Thymus (tissue), 11 donors: ENCODE measurements at regions not wholly inside any gene's neighbourhood (a gene's known extent, or its start where the extent isn't known, plus 50 kb on each side); places are given as distances from the start of the nearest gene placed in this dataset.
"Not testable (repeated sequence)": the region's sequence is repeated elsewhere in the genome, so short reads cannot be mapped to it uniquely, and the experiment has no call there.

Experiments
- DNase-seq, 9 donors: peaks; one replicate each; pipeline ENCODE4 v3.0.0-alpha.2; 2013; ENCODE audit warnings: low spot score in 9 of 9, low read depth in 6 of 9, missing footprints in 1 of 9
- H3K27ac ChIP-seq, 2 donors: one replicate each; pipeline ENCODE4 v1.5.1; 2013; ENCODE audit warnings: control low read depth in 1 of 2, low read depth in 1 of 2, low read length in 1 of 2, mild to moderate bottlenecking in 1 of 2, moderate library complexity in 1 of 2
- H3K27me3 ChIP-seq, 2 donors: one replicate each; pipeline ENCODE4 v1.5.1; 2013; ENCODE audit warnings: low read length in 1 of 2; ENCODE audit not compliant: control insufficient read depth in 2 of 2, insufficient read depth in 1 of 2
- H3K36me3 ChIP-seq, 2 donors: one replicate each; pipeline ENCODE4 v1.5.1; 2013; ENCODE audit warnings: low read length in 1 of 2, mild to moderate bottlenecking in 1 of 2, moderate library complexity in 1 of 2; ENCODE audit not compliant: control insufficient read depth in 2 of 2, insufficient read depth in 2 of 2
- H3K4me1 ChIP-seq, 2 donors: one replicate each; pipeline ENCODE4 v1.5.1; 2013; ENCODE audit warnings: low read length in 2 of 2; ENCODE audit not compliant: control insufficient read depth in 2 of 2, insufficient read depth in 2 of 2
- H3K4me3 ChIP-seq, 2 donors: one replicate each; pipeline ENCODE4 v1.5.1; 2013; ENCODE audit warnings: low read length in 2 of 2, control low read depth in 1 of 2, mild to moderate bottlenecking in 1 of 2
- H3K9me3 ChIP-seq, 2 donors: one replicate each; pipeline ENCODE4 v1.5.1; 2013; ENCODE audit warnings: low read length in 1 of 2, mild to moderate bottlenecking in 1 of 2; ENCODE audit not compliant: control insufficient read depth in 2 of 2, insufficient read depth in 1 of 2
- WGBS: extraction: QIAGEN DNeasy Blood & Tissue Kit; methylation state at CpG from one replicate; pipeline ENCODE4 v1.1.7; 2013; 5-methylcytosine and 5-hydroxymethylcytosine counted together
- donor health status: healthy.

GRCh38 chr21:28008245-28008644 lies 984.4 kb downstream of the LTN1 start:
- not testable (repeated sequence) for DNase-seq, H3K9me3 ChIP-seq, H3K27ac ChIP-seq, H3K27me3 ChIP-seq, H3K4me1 ChIP-seq, H3K4me3 ChIP-seq, H3K36me3 ChIP-seq
- WGBS, result 81% methylated on average over 3 of the region's 3 CpGs

- H3K4me3 ChIP-seq, H3K27me3 ChIP-seq, H3K9me3 ChIP-seq, H3K27ac ChIP-seq, H3K4me1 ChIP-seq, DNase-seq, H3K36me3 ChIP-seq: not testable (repeated sequence)
- WGBS, result 96% methylated on average over 2 of the region's 2 CpGs
Measured at GRCh38 chr21:28003627-28004026, 989.0 kb downstream of the LTN1 start.

GRCh38 chr21:27996906-27997305 lies 995.8 kb downstream of the LTN1 start:
- H3K27me3 ChIP-seq, H3K27ac ChIP-seq, DNase-seq, H3K4me1 ChIP-seq, H3K9me3 ChIP-seq, H3K4me3 ChIP-seq, H3K36me3 ChIP-seq: not testable (repeated sequence)
- 91% methylated on average over 4 of the region's 4 CpGs for WGBS

GRCh38 chr21:27984663-27985325 lies 1007.9 kb downstream of the LTN1 start:
- H3K36me3 ChIP-seq, H3K27ac ChIP-seq, DNase-seq, H3K9me3 ChIP-seq, H3K4me3 ChIP-seq, H3K27me3 ChIP-seq, H3K4me1 ChIP-seq: not testable (repeated sequence)
- WGBS, result 93% methylated on average over 2 of the region's 2 CpGs

GRCh38 chr21:27979446-27979845 lies 1012.6 kb upstream of the ADAMTS5 start:
- H3K27ac ChIP-seq, H3K4me1 ChIP-seq, H3K9me3 ChIP-seq, DNase-seq, H3K27me3 ChIP-seq, H3K4me3 ChIP-seq, H3K36me3 ChIP-seq: not testable (repeated sequence)

GRCh38 chr21:27975514-27975913 lies 1008.6 kb upstream of the ADAMTS5 start:
- 91% methylated on average over 2 of the region's 2 CpGs for WGBS
- no peak for DNase-seq
- Histone ChIP-seq H3K27ac (no peak overlapping the region), H3K36me3 (no peaks in the 10 kb centered on the region), H3K9me3 (no peaks in the 10 kb centered on the region), H3K4me3 (no peak overlapping the region), H3K4me1 (no peaks in the 10 kb centered on the region), H3K27me3 (no peaks in the 10 kb centered on the region)

GRCh38 chr21:27974152-27974551 lies 1007.3 kb upstream of the ADAMTS5 start:
- H3K27me3 ChIP-seq, H3K4me3 ChIP-seq, H3K27ac ChIP-seq, H3K4me1 ChIP-seq, H3K36me3 ChIP-seq, H3K9me3 ChIP-seq, DNase-seq: not testable (repeated sequence)
- 95% methylated on average over 1 of the region's 1 CpG for WGBS

GRCh38 chr21:27968240-27968639 lies 1001.4 kb upstream of the ADAMTS5 start:
- not testable (repeated sequence) for H3K9me3 ChIP-seq, H3K4me1 ChIP-seq, H3K27me3 ChIP-seq, H3K4me3 ChIP-seq, H3K36me3 ChIP-seq, H3K27ac ChIP-seq, DNase-seq

- WGBS, result 89% methylated on average over 3 of the region's 3 CpGs
- DNase-seq, result no peak
- Histone ChIP-seq H3K4me3 (no peak overlapping the region), H3K4me1 (no peaks in the 10 kb centered on the region), H3K27me3 (no peaks in the 10 kb centered on the region), H3K36me3 (no peaks in the 10 kb centered on the region), H3K9me3 (no peaks in the 10 kb centered on the region), H3K27ac (no peak overlapping the region)
Measured at GRCh38 chr21:27954543-27955165, 987.8 kb upstream of the ADAMTS5 start.
